D341Med (cell line): ENCODE measurements at regions not wholly inside any gene's neighbourhood (a gene's known extent, or its start where the extent isn't known, plus 50 kb on each side); places are given as distances from the start of the nearest gene placed in this dataset.

ENCODE experiments used
- DNase-seq: peaks from one replicate; pipeline ENCODE4 v3.0.0; 2012; ENCODE audit warnings: low spot score

GRCh38 chr6:56407883-56408410 lies 160.6 kb upstream of the COL21A1 start:
- no peak for DNase-seq

DNA sequence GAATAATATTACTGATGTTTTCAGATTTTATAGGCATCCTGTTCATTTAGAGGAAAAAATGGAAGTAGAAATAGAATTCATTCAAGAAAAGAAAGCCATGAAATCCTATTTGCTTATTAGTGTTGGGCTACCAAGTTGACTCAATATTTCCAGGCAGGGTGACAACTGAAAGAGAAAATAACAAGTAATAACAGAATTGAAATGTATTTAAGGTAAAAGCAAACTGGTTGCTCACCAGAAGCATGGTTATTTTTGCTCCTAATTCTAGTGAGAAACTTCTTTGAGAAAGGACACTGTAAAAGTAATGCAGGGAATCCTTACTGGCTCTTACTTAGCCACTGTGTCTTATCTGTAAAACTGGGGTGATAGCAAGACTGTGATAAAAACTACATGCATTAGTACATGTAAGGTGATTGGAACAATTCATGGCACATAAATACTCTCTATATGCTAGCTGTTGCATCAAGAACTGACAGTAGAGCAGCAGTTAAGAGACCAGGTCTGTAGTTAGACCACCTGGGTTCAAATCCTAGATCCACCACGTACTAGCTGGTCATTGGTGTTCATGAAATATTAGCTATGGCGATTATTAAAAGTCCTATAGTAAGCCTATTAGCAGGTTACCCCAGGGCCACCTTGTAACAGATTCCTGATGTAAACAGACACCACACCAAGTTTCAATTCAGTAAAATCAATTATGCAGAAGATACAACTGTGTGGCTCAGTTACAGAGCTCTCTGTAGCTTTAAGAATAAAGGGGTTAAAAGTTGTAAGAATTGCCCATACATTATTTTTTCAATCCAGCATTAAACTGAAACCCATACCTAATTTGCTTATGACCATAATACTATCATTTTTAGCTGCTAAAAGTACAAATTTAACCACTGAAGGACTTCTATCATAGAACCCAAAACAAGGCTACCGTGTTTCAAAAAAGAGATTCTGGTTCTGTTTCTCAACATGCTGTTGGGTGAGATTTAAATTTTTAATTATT lies 159.2 kb upstream of the COL21A1 start:
- no peak for DNase-seq

DNA sequence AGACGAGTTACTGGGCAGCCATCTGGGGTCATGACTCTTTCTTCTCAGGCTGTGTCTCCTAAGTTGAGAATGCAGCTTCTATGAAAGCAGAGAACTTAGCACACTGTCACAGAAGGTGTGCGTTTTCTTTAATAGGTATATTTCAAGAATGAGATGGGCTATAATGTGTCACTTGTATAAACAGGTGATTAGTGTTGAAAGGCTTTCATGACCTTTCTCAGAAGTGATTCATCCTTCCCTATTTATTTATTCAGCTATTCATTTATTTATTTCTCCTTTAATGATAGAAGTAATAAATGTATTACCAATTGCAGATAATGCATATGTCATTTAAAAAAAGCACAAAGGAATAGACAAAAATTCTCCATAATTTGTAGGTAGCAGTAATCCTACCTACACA lies 157.2 kb upstream of the COL21A1 start:
- DNase-seq = no peak

GRCh38 chr6:56403745-56404144 lies 156.4 kb upstream of the COL21A1 start:
- no peak for DNase-seq

DNA sequence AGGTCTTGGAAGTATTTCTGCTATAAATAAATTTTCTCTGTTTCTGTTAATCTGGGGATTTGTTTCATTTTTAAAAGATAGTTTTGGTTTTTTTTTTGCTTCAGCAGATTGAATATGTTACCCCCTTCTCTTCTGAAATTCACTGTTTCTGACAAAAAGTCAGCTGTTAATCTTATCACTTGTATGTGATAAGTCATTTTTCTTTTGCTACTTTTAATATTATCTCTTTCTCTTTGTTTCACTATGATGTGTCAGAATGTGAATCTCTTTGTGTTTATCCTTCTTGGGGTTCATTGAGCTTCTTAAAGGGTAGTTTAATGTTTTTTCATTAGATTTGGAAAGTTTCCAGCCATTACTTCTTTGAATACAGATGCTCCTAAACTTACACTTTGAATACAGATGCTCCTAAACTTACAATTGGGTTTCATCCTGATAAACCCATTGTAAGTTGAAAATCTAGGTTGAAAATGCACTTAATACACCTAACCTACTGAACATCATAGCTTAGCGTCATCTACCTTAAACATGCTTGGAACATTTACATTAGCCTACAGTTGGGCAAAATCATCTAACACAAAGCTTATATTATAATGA lies 154.2 kb upstream of the COL21A1 start:
- no peak for DNase-seq

DNA sequence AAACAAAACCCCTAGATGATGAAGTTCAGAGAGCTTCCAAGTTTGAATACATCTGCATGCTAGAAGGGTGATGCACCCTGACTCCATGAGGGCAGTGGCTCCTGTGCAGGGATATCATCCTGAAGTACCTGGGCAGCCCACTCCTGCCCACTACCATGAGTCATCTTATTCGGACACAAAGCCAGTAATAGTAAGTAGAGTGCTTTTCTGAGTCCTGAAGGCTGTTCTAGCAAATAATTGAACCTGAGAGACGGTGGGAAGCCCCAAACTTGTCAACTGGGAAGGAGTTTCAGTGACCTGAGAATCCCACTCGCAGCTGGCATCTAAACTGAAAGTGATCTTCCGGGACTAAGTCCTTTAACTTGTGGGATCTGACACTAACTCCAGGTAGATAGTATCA lies 152.9 kb upstream of the COL21A1 start:
- DNase-seq = no peak

GRCh38 chr6:56399672-56400263 lies 152.4 kb upstream of the COL21A1 start:
- no peak for DNase-seq

DNA sequence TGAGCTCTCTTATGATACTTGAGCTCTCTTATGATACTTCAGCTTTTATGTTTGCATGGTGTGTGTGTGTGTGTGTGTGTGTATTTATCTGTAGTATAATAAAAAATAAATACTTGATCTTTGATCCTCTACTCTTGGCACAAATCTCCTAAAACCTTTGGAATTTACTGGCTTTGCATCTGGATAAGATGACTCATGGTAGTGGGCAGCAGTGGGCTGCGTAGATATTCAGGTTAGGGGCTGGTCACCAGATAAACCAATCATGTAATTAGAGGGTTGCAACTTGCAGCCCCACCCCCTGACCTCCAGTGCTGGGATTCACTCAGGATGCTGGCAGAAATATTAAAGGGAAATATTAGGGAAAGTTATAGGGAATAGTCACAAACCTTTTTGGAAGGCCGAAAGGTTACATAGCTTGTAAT lies 151.9 kb upstream of the COL21A1 start:
- DNase-seq = no peak

DNA sequence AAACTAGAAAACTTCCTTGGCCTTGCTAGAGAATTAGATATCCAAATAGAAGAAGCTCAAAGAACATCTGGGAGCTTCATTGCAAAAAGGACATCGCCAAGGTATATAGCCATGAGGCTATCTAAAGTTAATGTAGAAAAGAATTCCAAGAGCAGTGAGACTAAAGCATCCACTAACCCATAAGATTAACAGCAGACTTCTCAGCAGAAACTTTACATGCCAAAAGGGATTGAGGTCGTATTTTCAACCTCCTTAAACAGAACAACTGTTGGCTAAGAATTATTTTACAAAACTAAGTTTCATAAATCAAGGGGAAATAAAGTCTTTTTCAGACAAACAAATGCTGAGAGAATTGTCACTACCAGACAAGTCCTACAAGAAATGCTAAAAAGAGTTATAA lies 149.1 kb upstream of the COL21A1 start:
- no peak for DNase-seq

DNA sequence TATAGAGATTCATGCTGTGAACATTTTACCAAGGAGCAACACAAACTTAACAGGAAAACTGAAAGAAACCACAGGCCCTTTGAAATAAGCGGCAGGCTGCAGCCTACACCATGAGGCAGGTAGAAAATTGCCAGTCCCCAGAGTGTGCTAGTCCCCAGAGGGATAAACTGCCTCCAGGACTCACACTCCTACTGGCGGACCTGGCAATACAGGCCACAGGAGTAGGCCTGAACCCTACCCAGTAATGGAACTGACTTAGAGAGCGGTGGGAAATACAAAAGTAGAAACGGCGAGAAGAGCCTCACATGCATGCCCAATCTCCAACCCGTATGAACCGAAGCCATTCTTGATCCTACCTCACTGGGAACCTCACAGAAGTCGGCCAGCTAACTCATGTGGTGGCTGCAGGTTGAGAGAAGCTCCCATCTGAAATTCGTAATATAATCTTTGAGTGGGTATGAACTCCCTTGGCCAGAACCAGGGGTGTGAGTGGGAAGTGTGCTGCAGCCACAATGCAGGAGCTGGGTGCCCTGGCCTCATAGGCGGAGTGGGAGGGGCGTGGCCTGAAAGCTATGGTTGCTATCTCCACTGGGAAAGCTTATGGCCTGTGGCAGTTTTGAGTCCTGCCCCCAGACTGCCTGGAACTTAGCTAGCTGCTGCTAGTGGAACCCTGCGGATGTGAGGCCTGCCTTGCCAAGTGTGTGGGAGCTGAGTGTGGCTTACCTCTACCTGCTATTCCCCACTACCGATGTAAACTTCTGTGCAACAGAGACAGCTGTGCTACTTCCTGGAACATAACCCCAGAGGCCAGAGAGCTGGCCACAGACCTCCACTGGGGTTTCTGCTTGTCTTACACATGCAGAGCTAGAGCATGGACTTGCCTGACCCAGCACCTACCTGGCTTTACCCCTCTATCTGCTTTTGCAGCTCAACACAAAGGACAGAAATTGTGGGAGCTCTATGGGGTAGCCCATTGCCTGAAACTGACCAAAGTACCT lies 146.5 kb upstream of the COL21A1 start:
- no peak for DNase-seq

DNA sequence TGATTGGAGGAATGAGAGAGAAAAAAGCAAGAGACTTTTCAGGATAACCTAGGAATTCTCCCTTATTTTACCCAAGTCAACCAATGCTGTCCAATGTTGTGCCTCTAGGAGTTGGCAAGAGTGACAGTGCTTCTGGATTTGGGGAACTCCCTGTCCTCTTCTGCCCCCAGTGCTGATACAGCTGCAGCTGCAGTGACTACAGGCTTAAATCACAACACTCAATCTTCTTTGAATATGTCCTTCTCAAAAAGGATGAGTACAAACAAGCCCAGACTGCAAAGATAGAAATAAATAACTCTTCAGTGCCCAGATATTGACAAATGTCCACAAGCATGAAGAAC lies 141.0 kb upstream of the COL21A1 start:
- DNase-seq = no peak

DNA sequence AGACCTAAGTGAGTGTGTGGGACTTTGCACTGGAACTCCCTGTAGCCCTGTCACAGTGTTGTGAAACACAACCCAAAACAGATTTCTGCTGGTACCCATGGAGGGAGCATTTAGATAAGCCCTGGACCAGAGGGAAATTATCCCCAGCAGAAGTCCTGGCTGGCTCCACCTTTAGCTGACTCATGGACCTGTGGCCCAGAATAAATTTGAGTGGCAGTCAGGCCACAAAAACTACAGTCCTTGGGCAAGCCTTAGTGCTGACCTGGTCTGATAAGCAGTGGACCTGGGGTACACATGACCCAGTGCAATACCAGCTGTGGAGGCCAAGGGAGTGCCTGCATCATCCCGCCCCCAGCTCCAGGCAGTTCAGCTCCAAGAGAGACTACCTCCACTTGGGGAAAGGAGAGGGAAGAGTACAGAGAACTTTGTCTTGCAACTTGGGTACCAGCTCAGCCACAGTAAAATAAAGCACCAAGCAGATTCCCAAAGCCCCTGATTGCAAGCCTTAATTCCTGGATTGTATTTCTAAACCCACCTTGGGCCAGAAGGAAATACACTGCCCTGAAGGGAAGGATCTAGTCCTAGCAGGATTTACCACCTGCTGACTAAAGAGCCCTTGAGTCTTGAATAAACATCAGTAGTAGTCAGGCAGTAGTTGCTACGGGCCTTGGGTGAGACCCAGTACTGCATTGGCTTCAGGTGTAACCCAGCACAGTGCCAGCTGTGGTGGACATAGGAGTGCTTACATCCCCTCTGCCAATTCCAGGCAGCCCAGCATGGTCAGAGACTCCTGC lies 140.4 kb upstream of the COL21A1 start:
- DNase-seq = no peak

DNA sequence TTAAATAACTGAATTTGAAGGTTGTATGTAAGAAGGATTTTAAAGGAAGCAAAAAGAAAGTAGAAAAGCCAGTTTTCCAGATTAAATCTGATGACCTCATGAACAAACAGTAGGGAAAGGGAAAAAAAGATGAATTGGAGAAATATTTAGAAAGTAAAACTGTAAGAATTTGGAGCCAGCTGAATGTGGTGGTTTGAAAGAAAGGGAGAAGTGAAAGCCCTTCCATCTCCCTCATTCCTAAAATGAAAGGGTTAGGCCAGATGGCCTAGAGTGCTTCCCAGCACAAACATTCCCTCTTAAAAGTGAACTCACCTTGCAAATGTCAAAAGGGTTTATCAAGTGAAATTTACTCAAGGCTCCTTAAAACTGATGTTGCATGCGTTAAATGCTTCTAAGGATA lies 139.3 kb upstream of the COL21A1 start:
- no peak for DNase-seq

DNA sequence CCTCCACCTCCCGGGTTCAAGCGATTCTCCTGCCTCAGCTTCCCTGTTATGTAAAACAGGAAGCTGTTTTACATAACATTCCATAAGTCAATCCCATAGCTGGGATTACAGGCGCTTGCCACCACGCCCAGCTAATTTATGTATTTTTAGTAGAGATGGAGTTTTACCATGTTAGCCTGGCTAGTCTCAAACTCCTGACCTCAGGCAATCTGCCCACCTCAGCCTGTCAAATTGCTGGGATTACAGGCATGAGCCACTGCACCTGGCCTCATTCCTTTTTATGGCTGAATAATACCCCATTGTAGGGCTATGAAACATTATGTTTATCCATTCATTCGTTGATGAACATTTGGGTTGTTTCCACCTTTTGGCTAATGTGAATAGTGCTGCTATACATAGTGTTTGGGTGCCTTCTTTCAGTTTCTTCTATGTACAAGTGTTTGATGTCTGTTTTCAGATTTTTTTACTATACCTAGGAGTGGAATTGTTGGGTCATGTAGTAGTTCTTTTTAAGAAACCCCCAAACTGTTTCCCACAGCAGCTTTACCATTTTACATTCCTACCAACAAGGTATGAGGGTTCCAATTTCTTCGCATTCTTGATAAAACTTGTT lies 138.7 kb upstream of the COL21A1 start:
- DNase-seq = no peak

GRCh38 chr6:56383160-56383559 lies 135.8 kb upstream of the COL21A1 start:
- no peak for DNase-seq

- DNase-seq = no peak
These were observed 135.1 kb upstream of the COL21A1 start for GRCh38 chr6:56382416-56382940.

DNA sequence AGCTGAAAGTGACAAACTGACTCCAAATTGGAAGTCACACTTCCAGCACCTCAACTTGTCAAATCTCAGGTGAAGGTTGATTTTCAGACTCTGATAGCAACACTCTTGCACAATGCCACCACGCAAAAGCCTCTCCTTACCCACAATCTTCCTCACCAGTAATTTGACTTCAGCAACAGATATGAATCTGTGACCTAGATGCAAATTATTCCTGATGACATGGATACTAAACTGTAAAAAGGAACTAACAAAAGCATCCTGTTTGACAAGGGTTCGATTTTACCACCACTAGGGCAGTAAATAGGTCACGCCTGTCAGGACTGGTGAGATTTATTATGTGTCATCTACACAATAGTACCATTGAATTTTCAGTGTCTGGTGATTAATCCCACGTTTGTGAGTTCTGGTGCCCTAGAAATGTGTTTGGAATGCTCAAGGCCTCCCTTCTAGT lies 134.4 kb upstream of the COL21A1 start:
- no peak for DNase-seq

DNA sequence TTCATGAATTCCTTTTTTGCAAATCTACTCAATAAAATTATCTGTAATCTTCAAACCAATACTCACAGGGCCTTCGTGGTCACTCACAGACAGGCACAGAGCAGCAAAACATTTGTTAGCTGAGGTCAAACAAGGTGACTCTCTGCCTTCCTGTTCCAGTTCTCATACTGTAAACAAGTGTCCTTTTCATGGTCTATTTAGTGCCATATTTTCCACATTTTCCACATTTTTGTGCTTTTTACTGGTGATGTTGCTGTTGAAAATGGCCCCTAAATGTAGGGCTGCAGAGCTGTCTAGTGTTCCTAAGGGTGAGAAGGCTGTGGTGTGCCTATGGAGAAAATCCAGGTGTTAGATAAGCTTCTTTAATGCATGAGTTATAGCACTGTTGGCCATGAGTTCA lies 133.1 kb upstream of the COL21A1 start:
- no peak for DNase-seq

DNA sequence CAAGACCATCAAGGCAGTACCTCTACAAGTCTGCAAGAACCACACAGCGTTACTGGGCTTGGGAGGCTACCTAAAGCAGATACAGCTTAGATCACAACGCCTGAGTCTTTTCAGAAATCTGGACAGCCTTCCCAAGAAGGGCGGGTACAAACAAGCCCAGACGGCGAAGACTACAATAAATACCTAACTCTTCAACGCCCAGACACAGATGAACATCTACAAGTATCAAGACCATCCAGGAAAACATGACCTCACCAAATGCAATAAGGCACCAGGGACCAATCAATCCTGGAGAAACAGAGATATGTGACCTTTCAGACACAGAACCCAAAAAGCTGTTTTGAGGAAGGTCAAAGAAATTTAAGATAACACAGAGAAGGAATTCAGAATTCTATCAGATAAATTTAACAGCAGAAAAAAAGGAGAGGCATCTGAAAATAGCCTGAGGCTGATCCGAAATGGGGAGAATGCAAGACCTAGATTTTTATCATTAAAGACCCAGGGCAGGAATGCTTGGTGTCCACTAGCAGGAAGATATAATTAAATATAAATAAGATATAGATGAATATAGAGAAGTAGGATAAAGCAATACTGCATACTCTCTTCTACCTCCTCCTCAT lies 131.7 kb upstream of the COL21A1 start:
- no peak for DNase-seq

GRCh38 chr6:56378507-56378906 lies 131.1 kb upstream of the COL21A1 start:
- DNase-seq = no peak
